ENCODE measurements at regions not wholly inside any gene's neighbourhood (a gene's known extent, or its start where the extent isn't known, plus 50 kb on each side); places are given as distances from the start of the nearest gene placed in this dataset.

DNA sequence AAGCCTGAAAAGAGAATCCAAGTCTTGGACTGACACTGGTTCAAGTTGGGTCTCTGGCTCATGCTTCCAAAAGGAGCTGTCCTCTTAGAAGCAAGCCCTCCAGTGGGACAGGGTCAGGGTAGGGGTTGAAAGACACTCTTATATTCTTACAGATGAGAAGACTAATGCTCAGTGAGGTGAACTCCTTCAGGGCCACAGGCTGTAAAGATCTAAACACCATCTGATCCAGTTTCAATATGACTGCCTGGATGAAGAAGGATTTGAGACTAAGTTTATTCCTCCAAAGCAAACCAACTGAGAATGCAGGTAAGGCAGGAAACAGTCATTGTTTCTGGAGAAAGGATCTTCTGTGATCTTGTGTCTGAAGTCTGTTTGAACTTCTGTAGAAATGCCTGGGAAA, 99.0 kb upstream of the TAB2 start:
- Histone ChIP-seq H3K27ac (ENCODE audit: low read depth) (no peak overlapping the region), H3K79me2 (replicated peaks; ENCODE audit: insufficient read depth) (no peaks in the 10 kb centered on the region), H3K27me3 (ENCODE audit: insufficient read depth) (no peaks in the 10 kb centered on the region), H3K4me2 (no peak overlapping the region), H3K9me2 (ENCODE audit: insufficient read depth) (peaks cover 7% of the 10 kb centered on the region; the same call in 1 of the 2 replicates), H3K4me3 (no peak overlapping the region), H2AFZ (no peak overlapping the region), H3F3A (replicated peaks; ENCODE audit: low read depth) (no peaks in the 10 kb centered on the region), H3K4me1 (ENCODE audit: insufficient read depth) (no peaks in the 10 kb centered on the region), H3K36me3 (ENCODE audit: insufficient read depth) (no peaks in the 10 kb centered on the region), H4K20me1 (replicated peaks; ENCODE audit: insufficient read depth) (no peaks in the 10 kb centered on the region)
- Mint-ChIP-seq H3K4me1 (peaks cover 9% of the 10 kb centered on the region), H3K4me3 (no peak overlapping the region), H3K9me3 (no peaks in the 10 kb centered on the region), H3K27ac (no peak overlapping the region), H3K36me3 (ENCODE audit: low read depth) (no peaks in the 10 kb centered on the region), H3K27me3 (ENCODE audit: insufficient read depth, low read depth, poor library complexity) (peaks cover 3% of the 10 kb centered on the region)
- no peak for ATAC-seq
- no peak for TF ChIP-seq POLR2AphosphoS5 (IDR thresholded peaks at IDR 0.05; ENCODE audit: low read depth)
- no peak for TF ChIP-seq EZH2 (IDR thresholded peaks at IDR 0.05; ENCODE audit: low read depth, unreplicated experiment)
- no peak for TF ChIP-seq ETS1 (IDR thresholded peaks at IDR 0.05)
- DNase-seq (ENCODE audit: low spot score) = no peak

DNA sequence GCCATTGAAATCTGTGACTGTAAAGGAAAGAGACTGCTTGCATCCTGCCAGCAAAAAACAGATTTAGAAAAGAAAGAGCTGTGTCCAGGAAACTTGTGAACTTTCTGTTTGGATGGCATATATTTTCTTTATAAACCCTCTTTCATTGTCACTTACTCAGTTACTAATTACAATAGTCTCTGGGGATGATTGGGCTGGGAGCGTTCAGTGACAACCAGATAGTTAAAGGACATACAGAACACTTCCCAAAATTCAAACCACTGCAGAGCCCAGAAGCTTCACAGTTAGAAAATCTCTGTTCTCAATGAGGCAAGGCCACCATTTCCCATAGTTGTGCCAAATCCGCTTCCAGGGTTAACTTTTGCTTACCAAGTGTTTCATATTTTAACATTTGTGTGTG, 98.6 kb upstream of the TAB2 start:
- DNase-seq (ENCODE audit: low spot score) (no peak), ATAC-seq (no peak)
- Mint-ChIP-seq H3K27me3 (ENCODE audit: insufficient read depth, low read depth, poor library complexity) (peaks cover 3% of the 10 kb centered on the region), H3K27ac (no peak overlapping the region), H3K9me3 (no peaks in the 10 kb centered on the region), H3K36me3 (ENCODE audit: low read depth) (no peaks in the 10 kb centered on the region), H3K4me1 (peaks cover 12% of the 10 kb centered on the region), H3K4me3 (no peak overlapping the region)
- Histone ChIP-seq H3K27ac (ENCODE audit: low read depth) (no peak overlapping the region), H3K4me1 (ENCODE audit: insufficient read depth) (no peaks in the 10 kb centered on the region), H4K20me1 (replicated peaks; ENCODE audit: insufficient read depth) (no peaks in the 10 kb centered on the region), H2AFZ (no peak overlapping the region), H3K27me3 (ENCODE audit: insufficient read depth) (no peaks in the 10 kb centered on the region), H3K79me2 (replicated peaks; ENCODE audit: insufficient read depth) (no peaks in the 10 kb centered on the region), H3K4me2 (no peak overlapping the region), H3K4me3 (no peak overlapping the region), H3F3A (replicated peaks; ENCODE audit: low read depth) (no peaks in the 10 kb centered on the region), H3K36me3 (ENCODE audit: insufficient read depth) (no peaks in the 10 kb centered on the region), H3K9me2 (ENCODE audit: insufficient read depth) (peaks cover 7% of the 10 kb centered on the region; the same call in 1 of the 2 replicates)
- TF ChIP-seq JUNB (IDR thresholded peaks at IDR 0.05; ENCODE audit: unreplicated experiment) (no peak), EZH2 (IDR thresholded peaks at IDR 0.05; ENCODE audit: low read depth, unreplicated experiment) (no peak), ETS1 (IDR thresholded peaks at IDR 0.05) (no peak), STAT1 (IDR thresholded peaks at IDR 0.05; ENCODE audit: unreplicated experiment) (no peak), NANOG (IDR thresholded peaks at IDR 0.05; ENCODE audit: borderline replicate concordance) (no peak), ZNF114 (CRISPR knock-in tag; IDR thresholded peaks at IDR 0.05) (no peak)
- TF ChIP-seq, protein P1, sequence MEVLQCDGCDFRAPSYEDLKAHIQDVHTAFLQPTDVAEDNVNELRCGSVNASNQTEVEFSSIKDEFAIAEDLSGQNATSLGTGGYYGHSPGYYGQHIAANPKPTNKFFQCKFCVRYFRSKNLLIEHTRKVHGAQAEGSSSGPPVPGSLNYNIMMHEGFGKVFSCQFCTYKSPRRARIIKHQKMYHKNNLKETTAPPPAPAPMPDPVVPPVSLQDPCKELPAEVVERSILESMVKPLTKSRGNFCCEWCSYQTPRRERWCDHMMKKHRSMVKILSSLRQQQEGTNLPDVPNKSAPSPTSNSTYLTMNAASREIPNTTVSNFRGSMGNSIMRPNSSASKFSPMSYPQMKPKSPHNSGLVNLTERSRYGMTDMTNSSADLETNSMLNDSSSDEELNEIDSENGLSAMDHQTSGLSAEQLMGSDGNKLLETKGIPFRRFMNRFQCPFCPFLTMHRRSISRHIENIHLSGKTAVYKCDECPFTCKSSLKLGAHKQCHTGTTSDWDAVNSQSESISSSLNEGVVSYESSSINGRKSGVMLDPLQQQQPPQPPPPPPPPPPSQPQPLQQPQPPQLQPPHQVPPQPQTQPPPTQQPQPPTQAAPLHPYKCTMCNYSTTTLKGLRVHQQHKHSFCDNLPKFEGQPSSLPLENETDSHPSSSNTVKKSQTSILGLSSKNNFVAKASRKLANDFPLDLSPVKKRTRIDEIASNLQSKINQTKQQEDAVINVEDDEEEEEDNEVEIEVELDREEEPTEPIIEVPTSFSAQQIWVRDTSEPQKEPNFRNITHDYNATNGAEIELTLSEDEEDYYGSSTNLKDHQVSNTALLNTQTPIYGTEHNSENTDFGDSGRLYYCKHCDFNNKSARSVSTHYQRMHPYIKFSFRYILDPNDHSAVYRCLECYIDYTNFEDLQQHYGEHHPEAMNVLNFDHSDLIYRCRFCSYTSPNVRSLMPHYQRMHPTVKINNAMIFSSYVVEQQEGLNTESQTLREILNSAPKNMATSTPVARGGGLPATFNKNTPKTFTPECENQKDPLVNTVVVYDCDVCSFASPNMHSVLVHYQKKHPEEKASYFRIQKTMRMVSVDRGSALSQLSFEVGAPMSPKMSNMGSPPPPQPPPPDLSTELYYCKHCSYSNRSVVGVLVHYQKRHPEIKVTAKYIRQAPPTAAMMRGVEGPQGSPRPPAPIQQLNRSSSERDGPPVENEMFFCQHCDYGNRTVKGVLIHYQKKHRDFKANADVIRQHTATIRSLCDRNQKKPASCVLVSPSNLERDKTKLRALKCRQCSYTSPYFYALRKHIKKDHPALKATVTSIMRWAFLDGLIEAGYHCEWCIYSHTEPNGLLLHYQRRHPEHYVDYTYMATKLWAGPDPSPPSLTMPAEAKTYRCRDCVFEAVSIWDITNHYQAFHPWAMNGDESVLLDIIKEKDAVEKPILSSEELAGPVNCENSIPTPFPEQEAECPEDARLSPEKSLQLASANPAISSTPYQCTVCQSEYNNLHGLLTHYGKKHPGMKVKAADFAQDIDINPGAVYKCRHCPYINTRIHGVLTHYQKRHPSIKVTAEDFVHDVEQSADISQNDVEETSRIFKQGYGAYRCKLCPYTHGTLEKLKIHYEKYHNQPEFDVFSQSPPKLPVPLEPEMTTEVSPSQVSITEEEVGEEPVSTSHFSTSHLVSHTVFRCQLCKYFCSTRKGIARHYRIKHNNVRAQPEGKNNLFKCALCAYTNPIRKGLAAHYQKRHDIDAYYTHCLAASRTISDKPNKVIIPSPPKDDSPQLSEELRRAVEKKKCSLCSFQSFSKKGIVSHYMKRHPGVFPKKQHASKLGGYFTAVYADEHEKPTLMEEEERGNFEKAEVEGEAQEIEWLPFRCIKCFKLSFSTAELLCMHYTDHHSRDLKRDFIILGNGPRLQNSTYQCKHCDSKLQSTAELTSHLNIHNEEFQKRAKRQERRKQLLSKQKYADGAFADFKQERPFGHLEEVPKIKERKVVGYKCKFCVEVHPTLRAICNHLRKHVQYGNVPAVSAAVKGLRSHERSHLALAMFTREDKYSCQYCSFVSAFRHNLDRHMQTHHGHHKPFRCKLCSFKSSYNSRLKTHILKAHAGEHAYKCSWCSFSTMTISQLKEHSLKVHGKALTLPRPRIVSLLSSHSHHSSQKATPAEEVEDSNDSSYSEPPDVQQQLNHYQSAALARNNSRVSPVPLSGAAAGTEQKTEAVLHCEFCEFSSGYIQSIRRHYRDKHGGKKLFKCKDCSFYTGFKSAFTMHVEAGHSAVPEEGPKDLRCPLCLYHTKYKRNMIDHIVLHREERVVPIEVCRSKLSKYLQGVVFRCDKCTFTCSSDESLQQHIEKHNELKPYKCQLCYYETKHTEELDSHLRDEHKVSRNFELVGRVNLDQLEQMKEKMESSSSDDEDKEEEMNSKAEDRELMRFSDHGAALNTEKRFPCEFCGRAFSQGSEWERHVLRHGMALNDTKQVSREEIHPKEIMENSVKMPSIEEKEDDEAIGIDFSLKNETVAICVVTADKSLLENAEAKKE (CRISPR knock-in tag; IDR thresholded peaks at IDR 0.05) = no peak
- TF ChIP-seq, protein P2, sequence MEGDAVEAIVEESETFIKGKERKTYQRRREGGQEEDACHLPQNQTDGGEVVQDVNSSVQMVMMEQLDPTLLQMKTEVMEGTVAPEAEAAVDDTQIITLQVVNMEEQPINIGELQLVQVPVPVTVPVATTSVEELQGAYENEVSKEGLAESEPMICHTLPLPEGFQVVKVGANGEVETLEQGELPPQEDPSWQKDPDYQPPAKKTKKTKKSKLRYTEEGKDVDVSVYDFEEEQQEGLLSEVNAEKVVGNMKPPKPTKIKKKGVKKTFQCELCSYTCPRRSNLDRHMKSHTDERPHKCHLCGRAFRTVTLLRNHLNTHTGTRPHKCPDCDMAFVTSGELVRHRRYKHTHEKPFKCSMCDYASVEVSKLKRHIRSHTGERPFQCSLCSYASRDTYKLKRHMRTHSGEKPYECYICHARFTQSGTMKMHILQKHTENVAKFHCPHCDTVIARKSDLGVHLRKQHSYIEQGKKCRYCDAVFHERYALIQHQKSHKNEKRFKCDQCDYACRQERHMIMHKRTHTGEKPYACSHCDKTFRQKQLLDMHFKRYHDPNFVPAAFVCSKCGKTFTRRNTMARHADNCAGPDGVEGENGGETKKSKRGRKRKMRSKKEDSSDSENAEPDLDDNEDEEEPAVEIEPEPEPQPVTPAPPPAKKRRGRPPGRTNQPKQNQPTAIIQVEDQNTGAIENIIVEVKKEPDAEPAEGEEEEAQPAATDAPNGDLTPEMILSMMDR (conservative IDR thresholded peaks at IDR 0.05; ENCODE audit: low read depth in 2 of 2) = no peak
